OCI-M2 (cell line): ENCODE measurements at regions not wholly inside any gene's neighbourhood (a gene's known extent, or its start where the extent isn't known, plus 50 kb on each side); places are given as distances from the start of the nearest gene placed in this dataset.
"Not testable (repeated sequence)": the region's sequence is repeated elsewhere in the genome, so short reads cannot be mapped to it uniquely, and the experiment has no call there.

Source experiments
- DNase-seq: peaks from one replicate; lab custom pipeline; 2025; ENCODE audit not compliant: unreplicated experiment; lab: John Stamatoyannopoulos, UW

DNA sequence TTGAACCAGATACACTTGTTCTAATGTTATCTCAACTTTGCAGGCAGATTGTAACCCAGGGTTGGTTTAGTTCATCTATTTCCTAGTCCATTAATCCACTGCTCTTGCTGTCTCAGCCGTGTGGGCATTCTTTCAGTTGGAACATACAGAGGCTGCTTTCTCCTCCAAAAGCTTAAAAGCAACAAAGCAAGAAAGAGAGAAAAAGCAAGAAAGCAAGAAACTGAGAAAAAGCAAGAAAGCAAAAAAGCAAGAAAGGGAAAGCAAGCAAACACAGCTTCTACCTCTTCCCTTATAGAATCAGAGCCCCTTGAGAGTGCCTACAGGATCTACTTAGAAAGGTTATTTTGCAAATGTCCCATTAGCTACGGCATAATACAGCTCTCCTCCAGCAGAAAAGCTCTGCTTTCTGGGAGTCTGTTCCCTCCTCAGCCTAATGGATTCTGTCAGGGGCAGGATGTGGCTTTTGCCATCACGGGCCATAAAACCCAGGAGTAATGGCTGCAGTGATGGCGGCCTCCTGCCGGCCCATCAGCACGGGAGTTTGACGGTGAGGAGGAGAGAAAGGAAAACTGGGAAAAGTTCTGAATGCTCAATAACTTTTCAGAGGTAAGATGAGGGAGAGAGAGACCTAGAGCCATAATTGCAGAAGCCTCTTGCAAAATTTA is 156.8 kb upstream of the JARID2 start:
- DNase-seq: peak; percentile 54

DNA sequence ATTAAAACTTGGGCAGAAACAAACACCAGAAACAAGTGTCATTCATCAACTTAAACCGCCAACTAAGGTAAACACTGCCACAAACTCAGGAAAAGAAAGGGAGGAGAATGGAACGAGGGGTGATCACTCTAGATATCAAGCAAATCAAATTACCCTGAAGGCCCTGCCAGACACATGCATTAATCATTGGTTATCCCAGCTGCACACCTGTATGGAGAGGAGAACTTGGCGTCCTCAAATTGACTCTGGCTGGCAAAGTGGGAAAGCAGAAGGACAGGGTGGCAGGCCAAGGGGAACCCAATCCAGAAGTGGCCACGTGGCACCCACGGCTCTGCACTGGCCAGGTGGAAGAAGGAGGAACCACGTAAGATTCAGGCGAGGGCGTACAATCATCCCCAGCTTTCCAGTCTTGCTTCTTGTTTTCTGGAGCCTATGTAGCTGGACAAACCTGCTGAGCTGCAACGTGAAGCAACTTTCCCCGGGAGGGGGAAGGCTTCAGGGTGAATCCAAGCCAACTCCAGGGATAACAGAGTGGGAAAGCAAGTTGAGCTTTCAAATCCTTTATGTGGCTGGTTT is 156.2 kb upstream of the JARID2 start:
- no peak for DNase-seq

DNA sequence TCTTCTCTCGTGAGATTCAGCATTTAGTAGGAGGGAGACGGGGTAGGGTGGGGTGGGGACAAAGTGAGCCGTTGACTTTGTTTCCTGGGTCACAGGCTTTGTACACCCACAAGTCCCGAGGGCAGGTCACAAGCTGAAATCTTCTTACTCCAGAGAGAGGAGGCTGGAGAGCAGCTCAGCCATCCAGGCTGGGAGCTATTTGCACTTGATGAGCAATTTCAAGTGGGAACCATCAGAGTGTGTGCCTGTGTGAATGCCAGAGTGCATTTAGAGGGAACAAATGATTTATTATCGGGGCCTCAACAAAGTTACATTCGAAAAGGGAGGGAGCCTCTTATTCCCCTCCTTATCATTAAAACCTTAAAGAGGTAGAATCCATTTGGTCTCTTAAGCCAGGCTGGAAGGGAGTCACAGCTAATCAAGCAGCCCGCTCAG is 155.7 kb upstream of the JARID2 start:
- DNase-seq: no peak

DNA sequence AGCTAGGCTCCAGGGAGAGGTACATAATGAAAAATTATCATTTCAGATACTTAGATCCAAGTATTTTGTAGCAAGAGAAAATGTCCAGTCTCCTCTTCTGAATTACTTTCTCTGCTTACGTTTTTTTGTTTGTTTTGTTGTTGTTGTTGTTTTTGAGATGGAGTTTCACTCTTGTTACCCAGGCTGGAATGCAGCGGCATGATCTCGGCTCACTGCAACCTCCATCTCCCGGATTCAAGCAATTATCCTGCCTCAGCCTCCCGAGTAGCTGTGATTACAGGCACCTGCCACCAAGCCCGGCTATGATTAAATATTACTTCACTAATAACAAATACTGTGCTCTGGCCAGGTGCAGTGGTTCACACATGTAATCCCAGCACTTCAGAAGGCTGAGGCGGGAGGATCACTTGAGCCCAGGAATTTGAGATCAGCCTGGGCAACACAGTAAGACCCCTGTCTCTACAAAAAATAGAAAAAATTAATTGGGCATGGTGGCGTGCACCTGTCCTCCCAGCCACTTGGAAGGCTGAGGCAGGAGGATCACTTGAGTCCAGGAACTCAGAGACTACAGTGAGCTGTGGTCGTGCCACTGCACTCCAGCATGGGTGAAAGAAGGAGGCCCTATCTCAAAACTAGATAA is 155.0 kb upstream of the JARID2 start:
- DNase-seq: no peak

DNA sequence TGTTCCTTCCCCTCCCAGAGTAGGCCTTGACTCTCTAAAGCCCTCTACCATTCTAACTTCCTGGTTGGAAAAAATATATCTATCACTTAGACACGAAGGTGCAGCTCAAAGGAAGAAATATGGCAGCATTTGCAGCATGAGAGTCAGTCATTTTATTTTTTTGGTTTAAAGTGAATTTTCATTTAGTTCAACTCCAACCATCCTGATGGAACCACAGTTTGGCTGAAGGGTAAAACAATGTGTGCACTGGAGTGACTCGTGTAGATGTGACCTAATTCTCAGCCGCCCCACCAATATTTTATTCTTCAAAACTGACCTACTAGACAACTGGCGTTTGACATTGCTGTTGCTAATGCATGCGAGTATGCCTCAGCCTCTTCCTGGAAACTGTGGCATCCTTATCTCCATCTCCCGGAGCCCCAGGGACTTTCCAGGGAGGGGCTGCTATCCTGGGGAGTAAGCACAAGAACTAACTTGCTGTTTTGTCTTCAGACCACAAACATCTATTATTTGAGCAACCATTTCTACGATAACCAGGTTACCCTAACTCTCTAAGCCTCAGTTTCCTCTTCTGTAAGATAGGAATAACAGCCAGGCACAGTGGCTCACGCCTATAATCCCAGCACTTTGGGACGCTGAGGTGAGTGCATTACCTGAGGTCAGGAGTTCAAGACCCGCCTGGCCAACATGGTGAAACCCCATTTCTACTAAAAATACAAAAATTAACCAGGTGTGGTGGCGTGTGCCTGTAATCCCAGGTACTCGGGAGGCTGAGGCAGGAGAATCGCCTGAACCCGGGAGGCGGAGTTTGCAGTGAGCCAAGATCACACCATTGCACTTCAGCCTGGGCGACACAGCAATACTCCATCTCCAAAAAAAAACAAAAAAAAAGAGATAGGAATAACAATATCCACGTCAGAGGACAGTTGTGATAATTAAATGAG is 148.7 kb upstream of the JARID2 start:
- DNase-seq: no peak

DNA sequence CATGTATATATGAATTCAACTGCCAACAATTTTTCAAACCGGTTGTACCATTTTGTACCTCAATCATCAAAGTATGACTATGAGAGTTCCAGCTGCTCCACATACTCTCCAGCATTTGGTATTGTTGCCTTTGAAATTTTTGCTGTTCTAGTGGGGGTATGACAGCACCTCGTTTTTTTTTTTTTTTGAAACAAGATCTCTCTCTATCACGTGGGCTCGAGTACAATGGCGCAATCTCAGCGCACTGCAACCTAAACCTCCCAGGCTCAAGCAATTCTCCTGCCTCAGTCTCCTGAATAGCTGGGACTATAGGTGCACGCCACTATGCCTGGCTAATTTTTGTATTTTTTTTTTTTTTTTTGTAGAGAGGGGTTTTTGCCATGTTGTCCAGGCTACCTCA is 144.7 kb upstream of the JARID2 start:
- DNase-seq: no peak

DNA sequence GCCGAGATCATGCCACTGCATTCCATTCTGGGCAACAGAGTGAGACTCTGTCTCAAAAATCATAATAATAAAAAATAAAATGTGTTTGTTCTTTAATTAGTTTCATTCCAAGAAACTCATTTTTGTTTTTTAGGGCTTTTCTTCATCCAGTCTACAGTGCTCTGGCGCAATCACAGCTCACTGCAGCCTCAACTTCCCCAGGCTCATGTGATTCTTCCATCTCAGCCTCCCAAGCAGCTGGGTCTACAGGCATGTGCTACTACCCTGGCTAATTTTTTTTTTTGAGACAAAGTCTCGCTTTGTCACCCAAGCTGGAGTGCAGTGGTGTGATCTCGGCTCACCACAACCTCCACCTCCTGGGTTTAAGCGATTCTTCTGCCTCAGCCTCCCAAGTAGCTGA is 143.6 kb upstream of the JARID2 start:
- no peak for DNase-seq

DNA sequence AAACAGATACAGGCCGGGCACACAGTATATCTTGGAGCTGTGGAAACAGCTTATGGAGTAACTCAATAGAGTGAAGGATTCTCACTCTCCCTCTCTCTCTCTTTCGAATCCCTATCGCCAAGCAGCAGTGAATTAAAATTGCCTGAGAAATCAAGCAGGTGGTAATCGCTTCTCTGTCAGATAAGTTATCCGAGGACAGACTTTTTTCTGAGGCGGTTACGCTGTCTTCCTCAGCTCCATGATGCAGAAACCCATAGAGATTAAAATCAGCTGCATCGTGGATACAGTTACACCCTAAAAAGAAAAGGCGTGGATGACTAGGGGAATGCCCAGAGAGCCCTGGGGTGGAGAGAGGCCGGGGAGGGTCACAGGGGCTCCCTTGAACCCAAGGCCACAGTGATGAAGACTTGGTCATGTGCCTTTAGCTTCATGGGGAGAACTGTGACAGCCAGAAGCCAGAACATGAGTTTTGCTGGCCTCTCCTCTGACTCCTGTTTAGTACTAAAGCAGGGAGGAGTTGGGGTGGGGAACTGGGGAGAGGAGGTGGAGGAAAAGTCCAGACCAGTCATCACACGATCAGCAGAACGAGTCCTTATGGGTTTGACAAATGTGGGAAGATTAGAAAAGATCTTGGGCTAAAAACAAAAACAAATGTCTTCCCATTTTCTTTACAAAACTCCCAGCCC is 138.8 kb upstream of the JARID2 start:
- no peak for DNase-seq

DNA sequence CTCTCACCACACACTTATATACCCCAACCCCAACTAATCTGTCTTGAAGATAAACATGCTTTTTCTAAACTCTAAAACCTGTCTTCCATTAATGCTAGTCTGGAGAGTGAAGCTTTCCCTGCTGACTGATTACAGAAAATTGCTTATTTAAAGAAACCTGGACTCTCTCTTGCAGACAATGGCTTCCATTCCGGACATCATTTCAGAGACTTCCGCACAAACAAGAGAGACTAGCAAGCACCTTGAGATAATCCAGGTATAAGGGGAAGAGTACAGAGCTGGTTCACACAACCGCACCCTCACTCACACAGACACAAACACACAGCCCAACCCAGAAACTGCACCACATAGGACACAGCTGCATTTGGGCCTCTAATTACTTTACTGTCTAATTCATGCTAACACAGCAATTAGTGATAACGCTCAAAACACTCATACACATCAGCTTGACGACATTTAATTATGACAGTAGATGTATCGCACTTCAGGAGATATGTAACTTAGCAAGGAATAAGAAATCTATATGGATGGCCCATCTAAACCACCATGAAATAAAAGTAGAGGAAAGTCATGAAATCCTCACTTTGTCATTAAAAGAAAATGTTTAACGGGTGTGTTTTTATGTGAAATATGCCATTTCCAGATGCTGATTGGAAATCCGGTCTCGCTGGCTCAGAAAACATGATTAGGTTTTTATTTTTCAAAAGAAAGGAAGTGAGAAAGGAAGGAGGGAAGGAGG is 138.1 kb upstream of the JARID2 start:
- DNase-seq: no peak

DNA sequence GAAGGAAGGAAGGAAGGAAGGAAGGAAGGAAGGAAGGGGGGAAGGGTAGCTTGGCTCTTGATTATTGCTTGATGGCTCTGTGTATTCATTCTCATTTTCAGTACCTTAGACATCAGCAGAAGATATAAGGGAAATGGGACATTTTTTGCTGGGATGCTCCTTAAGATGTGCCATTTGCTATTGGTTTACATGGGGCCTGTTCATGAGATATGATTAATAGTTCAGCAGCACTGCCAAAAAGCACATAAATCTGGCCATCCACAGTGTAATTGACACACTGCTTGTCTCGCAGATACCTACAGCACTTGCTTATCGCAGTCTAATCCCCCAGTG is 137.5 kb upstream of the JARID2 start:
- no peak for DNase-seq

DNA sequence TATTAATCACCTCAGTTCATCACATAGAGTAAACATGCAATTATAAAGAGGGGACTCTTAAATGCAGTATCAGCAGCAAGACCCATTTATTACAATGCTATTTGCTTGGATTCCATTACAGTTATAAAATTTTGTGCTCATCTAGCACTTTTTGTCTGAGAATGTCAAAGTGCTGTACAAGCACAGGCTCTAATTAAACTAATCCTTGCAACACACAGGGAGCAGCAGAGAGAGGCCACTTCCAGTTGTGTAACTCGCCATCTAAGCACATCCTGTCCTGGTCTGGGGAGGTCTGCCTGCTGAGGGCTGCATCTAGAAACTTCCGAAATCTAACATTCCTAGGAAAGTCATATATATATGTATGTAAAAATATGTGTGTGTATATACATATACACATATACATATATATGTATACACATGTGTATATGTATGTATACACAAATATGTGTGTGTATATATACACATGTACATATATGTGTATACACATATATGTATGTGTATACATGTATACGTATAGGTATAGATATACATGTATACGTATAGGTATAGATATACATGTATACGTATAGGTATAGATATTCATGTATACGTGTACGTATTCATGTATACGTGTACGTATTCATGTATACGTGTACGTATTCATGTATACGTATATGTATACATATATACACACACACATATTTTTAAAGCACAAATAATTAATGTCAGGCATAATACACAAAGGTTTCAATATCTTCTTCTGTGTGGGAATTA is 136.4 kb upstream of the JARID2 start:
- DNase-seq: no peak

DNA sequence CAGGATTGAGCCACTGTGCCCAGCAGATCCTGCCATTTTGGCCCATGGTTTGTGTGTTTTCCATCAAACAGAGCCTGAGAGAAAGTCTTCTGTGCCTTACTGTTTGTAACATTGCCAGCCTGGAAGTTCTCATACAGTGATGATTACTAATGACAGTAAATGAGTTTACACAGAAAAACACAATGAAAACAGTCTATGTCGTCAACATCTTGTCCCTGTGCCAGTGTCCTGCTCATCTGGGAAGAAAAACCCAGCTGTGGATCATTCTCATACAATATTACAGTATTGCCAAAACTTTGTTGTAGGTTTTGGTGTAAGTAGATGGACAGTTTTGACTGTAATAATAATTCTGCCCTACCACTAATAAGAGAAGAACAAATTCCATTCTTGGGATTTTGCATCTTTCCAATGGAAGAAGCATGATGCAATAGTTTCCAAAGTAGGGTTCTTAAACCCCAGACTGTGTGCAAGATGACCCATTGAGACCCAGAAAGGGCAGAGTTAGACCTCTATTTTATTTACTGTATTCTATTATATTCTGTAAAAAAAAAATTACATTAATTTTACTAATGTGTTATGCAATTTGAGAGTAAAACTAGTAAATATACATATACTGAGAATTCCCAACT is 135.0 kb upstream of the JARID2 start:
- DNase-seq: no peak

DNA sequence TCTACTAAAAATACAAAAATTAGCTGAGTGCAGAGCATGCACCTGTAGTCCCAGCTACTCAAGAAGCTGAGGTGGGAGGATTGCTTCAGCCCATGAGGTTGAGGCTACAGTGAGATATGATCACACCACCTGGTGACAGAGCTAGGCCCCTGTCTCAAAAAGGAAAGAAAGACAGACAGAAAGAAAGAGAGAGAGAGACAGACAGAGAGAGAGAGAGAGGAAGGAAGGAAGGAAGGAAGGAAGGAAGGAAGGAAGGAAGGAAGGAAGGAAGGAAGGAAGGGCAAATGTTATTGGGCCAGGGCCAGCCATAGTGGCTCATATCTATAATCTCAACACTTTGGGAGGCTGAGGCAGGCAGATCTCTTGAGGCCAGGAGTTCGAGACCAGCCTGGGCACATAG is 134.3 kb upstream of the JARID2 start:
- DNase-seq: not testable (repeated sequence)

DNA sequence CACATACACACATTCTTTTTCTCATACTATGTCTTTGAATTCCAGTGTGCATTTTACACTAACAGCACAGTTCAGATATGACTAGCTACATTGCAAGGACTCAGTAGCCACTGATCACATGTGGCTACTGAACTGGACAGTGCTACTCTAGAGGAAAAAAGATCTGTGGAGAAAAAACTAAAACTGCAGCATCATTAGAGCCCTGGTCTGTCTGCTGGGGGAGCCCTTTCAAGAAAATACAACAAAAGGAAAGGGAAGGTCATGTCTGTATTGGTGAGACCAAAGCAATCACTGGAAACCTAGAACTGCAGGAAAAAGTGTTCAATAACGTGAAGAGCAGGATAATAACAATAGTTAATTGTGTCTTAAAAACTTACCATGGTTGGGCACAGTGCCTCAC is 132.3 kb upstream of the JARID2 start:
- DNase-seq: no peak

DNA sequence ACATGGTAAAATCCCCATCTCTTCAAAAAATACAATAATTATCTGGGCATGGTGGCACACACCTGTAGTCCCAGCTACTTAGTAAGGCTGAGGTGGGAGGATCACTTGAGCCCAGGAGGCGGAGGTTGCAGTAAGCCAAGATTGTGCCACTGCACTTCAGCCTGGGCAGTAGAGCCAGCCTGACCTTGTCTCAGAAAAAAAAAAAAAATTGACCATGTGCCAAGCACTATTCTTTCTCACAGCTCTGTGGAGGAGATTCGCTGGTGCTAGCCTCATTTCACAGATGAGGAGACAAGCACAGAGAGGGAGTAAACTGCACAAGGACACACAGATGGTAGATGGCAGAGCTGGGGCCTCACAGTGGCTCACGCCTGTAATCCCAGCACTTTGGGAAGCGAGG is 131.8 kb upstream of the JARID2 start:
- no peak for DNase-seq

DNA sequence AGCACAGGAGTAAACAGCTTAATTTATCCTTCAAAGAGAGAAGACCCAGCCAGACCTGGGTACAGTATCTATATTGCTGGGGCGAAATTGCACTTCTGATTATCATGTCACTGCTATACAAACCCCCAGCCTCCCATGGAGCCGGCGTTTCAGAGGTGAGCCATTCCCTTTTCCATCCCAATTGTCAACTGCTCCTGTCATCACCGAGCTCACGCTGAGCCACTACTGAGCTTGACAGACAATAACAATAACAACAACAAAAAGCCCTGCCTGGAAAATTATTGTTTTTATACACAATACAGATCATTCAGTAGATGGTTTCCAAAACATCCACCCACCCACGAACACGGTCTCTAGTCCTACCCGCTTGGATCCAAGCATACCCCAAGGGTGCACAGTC is 129.0 kb upstream of the JARID2 start:
- DNase-seq: no peak

DNA sequence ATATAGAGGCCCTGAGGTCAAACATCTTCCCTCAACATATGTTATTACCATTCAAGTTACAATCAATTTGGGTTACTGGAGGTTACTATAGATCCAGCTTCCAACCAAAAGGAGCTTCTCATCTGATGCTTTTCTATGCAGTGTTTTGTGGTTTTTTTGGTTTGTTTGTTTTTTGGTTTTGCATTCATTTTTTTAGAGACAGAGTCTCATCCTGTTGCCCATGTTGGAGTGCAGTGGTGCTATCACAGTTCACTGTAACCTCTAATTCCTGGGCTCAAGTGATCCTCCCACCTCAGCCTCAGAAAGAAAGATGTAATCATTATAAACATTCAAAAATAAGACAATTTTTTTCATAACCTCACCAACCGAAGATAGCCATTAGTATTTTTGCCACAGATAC is 124.4 kb upstream of the JARID2 start:
- DNase-seq: no peak

DNA sequence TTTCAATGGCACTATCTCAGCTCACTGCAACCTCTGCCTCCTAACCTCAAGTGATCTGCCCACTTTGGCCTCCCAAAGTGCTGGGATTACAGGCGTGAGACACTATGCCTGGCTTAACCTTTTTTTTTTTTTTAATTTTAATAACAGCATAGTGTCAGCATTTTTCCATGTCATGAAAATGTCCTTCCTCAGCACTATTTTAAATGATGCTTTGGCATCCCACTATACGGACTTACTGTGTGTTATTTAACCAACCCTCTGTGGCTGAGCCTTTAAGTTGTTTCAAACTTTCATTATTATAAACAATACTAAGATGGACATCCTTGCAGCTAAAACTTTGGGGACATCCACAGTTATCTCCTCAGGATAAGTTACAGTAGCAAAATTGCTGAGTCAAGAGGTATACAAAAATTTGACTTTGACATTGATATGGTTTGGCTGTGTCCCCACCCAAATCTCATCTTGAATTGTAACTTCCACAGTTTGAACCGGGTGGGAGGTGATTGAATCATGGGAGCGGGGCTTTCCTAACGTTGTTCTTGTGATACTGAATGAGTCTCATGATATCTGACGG is 123.8 kb upstream of the JARID2 start:
- DNase-seq: no peak

DNA sequence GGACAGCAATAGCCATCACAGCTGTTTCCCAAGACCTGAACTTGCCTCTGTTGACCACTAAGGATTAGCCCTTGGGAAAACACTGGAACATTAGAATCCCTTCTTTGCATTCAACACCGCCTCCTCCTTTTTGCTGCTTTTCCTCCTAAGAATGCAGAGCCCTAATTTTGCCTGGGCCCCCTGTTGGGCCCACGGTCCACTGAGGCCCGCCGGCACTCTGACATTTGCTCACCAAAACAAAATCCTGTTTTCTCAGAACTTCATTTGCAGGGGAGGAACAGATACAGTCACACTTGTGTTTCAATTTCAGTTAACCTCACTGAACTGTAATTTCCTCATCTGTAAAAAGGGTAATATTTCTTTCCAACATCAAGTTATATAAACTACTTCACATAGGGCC is 116.0 kb upstream of the JARID2 start:
- no peak for DNase-seq
